Fibroblast of gingiva (primary cell): ENCODE measurements at regions not wholly inside any gene's neighbourhood (a gene's known extent, or its start where the extent isn't known, plus 50 kb on each side); places are given as distances from the start of the nearest gene placed in this dataset.

ENCODE experiments used
- DNase-seq: peaks from one replicate; pipeline ENCODE4 v3.0.0-alpha.2; 2011; ENCODE audit warnings: low read depth

- DNase-seq = no peak
Measured at GRCh38 chr1:232682248-232682647, 52.3 kb upstream of the SIPA1L2 start.

- DNase-seq = no peak
Measured at GRCh38 chr1:232684371-232685105, 54.6 kb upstream of the SIPA1L2 start.

GRCh38 chr1:232686346-232686745, 56.4 kb upstream of the SIPA1L2 start:
- peak; percentile 18 for DNase-seq

GRCh38 chr1:232687304-232687703, 57.4 kb upstream of the SIPA1L2 start:
- DNase-seq = no peak

- DNase-seq = no peak
Measured at GRCh38 chr1:232687728-232688127, 57.8 kb upstream of the SIPA1L2 start.

GRCh38 chr1:232688398-232688797, 58.5 kb upstream of the SIPA1L2 start:
- no peak for DNase-seq

- DNase-seq = no peak
Measured at GRCh38 chr1:232689711-232690110, 59.8 kb upstream of the SIPA1L2 start.

- DNase-seq = peak; percentile 58
Measured at GRCh38 chr1:232690285-232690935, 60.5 kb upstream of the SIPA1L2 start.

GRCh38 chr1:232694475-232694874, 64.5 kb upstream of the SIPA1L2 start:
- DNase-seq = no peak

GRCh38 chr1:232695621-232696385, 65.9 kb upstream of the SIPA1L2 start:
- DNase-seq = no peak

GRCh38 chr1:232696466-232696865, 66.5 kb upstream of the SIPA1L2 start:
- DNase-seq = no peak

- DNase-seq = no peak
Measured at GRCh38 chr1:232697187-232697822, 67.4 kb upstream of the SIPA1L2 start.

- no peak for DNase-seq
Measured at GRCh38 chr1:232699814-232700213, 69.9 kb upstream of the SIPA1L2 start.

- DNase-seq = no peak
Measured at GRCh38 chr1:232702911-232703310, 73.0 kb upstream of the SIPA1L2 start.

GRCh38 chr1:232704256-232704655, 74.3 kb upstream of the SIPA1L2 start:
- no peak for DNase-seq

GRCh38 chr1:232704694-232705680, 75.1 kb upstream of the SIPA1L2 start:
- DNase-seq = peak; percentile 88

GRCh38 chr1:232705815-232706575, 76.1 kb upstream of the SIPA1L2 start:
- peak; percentile 89 for DNase-seq

- DNase-seq = no peak
Measured at GRCh38 chr1:232707142-232707541, 77.2 kb upstream of the SIPA1L2 start.

- no peak for DNase-seq
Measured at GRCh38 chr1:232709386-232709785, 79.5 kb upstream of the SIPA1L2 start.

- no peak for DNase-seq
Measured at GRCh38 chr1:232711996-232712395, 82.1 kb upstream of the SIPA1L2 start.
